H1 (cell line): ENCODE measurements at regions not wholly inside any gene's neighbourhood (a gene's known extent, or its start where the extent isn't known, plus 50 kb on each side); places are given as distances from the start of the nearest gene placed in this dataset.

ENCODE experiments used
- BCL11A ChIP-seq, 2 experiments: IDR thresholded peaks; one replicate each; pipeline ENCODE4 v1.6.1; 2011; ENCODE audit warnings: low read depth in 2 of 2, low read length in 2 of 2, mild to moderate bottlenecking in 2 of 2
- CHD2 ChIP-seq: IDR thresholded peaks from 2 replicates; pipeline ENCODE4 v1.6.1; 2012; ENCODE audit warnings: low read length, improper control_type of control experiment
- EP300 ChIP-seq, 2 experiments: IDR thresholded peaks; 1 replicate in 1 of 2; 2 replicates in 1 of 2; pipeline ENCODE4 v1.6.1; 2011 to 2012; ENCODE audit warnings: low read depth in 2 of 2, low read length in 2 of 2, mild to moderate bottlenecking in 2 of 2, borderline replicate concordance in 1 of 2, inconsistent platforms in 1 of 2, moderate library complexity in 1 of 2
- KDM5A ChIP-seq: fragments of 200-600 bp; IDR thresholded peaks from 2 replicates; pipeline ENCODE4 v1.7.1; 2012; ENCODE audit warnings: mild to moderate bottlenecking, low read length, inconsistent platforms, mixed read lengths
- MAX ChIP-seq: IDR thresholded peaks from 2 replicates; pipeline ENCODE4 v1.6.1; 2012; ENCODE audit warnings: inconsistent platforms
- NANOG ChIP-seq: IDR thresholded peaks from 2 replicates; pipeline ENCODE4 v1.6.1; 2011; ENCODE audit warnings: low read length, low read depth, mild to moderate bottlenecking, inconsistent platforms; ENCODE audit not compliant: insufficient read depth, poor library complexity, severe bottlenecking
- POLR2AphosphoS5 ChIP-seq: IDR thresholded peaks from 2 replicates; pipeline ENCODE4 v1.6.1; 2011; ENCODE audit warnings: low read depth, low read length
- SP2 ChIP-seq: IDR thresholded peaks from 2 replicates; pipeline ENCODE4 v1.6.1; 2012; ENCODE audit warnings: mild to moderate bottlenecking, low read length, inconsistent platforms

GRCh38 chr2:45301307-45302277, 292.3 kb upstream of the SIX2 start (continued):
- TF ChIP-seq POLR2AphosphoS5: no peak
- TF ChIP-seq BCL11A (IDR thresholded peaks at IDR 0.05; ENCODE audit: low read depth in 2 of 2, low read length in 2 of 2): no peak
- no peak for TF ChIP-seq SP2
- TF ChIP-seq KDM5A: no peak
- no peak for TF ChIP-seq MAX
- no peak for TF ChIP-seq CHD2
- no peak for TF ChIP-seq NANOG
- TF ChIP-seq EP300 (IDR thresholded peaks at IDR 0.05; ENCODE audit: borderline replicate concordance in 1 of 2, low read depth in 2 of 2, low read length in 2 of 2): no peak
